Uterus (tissue), 3 donors: ENCODE measurements at regions not wholly inside any gene's neighbourhood (a gene's known extent, or its start where the extent isn't known, plus 50 kb on each side); places are given as distances from the start of the nearest gene placed in this dataset.

Experiments
- DNase-seq, 2 donors: peaks; one replicate each; pipeline ENCODE4 v3.0.0-alpha.2; 2019 to 2020
- H3K27ac ChIP-seq, 2 donors: fragments of 200-600 bp; sonication (generic); 1 replicate in 1 of 2; 2 replicates in 1 of 2; pipeline ENCODE4 v1.5.1; 2016 to 2018
- H3K27me3 ChIP-seq, 2 donors: fragments of 200-600 bp; sonication (generic); one replicate each; pipeline ENCODE4 v1.5.1; 2018 to 2019; ENCODE audit warnings: control low read depth in 1 of 2
- H3K36me3 ChIP-seq, 2 donors: fragments of 200-600 bp; sonication (generic); one replicate each; pipeline ENCODE4 v1.5.1; 2019; ENCODE audit warnings: control low read depth in 1 of 2
- H3K4me1 ChIP-seq, 2 donors: fragments of 200-600 bp; sonication (generic); one replicate each; pipeline ENCODE4 v1.5.1; 2018 to 2019; ENCODE audit warnings: control low read depth in 1 of 2
- H3K4me3 ChIP-seq, 2 donors: fragments of 200-600 bp; sonication (generic); 1 replicate in 1 of 2; 2 replicates in 1 of 2; pipeline ENCODE4 v1.5.1; 2018 to 2019; ENCODE audit warnings: mild to moderate bottlenecking in 1 of 2
- H3K9me3 ChIP-seq, 2 donors: fragments of 200-600 bp; sonication (generic); one replicate each; pipeline ENCODE4 v1.5.1; 2019; ENCODE audit warnings: control low read depth in 1 of 2
- CTCF ChIP-seq, 4 experiments: fragments of 200-600 bp in 2 of 4; fragments of 450-650 bp in 2 of 4; sonication (generic) in 2 of 4; IDR thresholded peaks; one replicate each; pipeline ENCODE4 v1.5.1; 2016 to 2019; ENCODE audit warnings: antibody characterized with exemption in 4 of 4, mild to moderate bottlenecking in 2 of 4, moderate library complexity in 1 of 4
- POLR2A ChIP-seq, 2 donors: fragments of 450-650 bp; IDR thresholded peaks; one replicate each; pipeline ENCODE4 v1.6.1; 2016; ENCODE audit warnings: antibody characterized with exemption in 2 of 2, mild to moderate bottlenecking in 1 of 2, moderate library complexity in 1 of 2
- intact Hi-C: fragments of 100-400 bp; cut with DNase I; formaldehyde crosslinking; loops from one replicate; pipeline ENCODE4 v1.15.1; 2023; ENCODE audit warnings: low total_unique reads
- donor health status: DM: yes; HTN: yes; CAD: no.

GRCh38 chr15:87661454-87662355, 594.8 kb downstream of the NTRK3 start:
- TF ChIP-seq CTCF (IDR thresholded peaks at IDR 0.05) (no peak), POLR2A (IDR thresholded peaks at IDR 0.05) (no peak)
- H3K4me3 ChIP-seq = no peak overlapping the region

GRCh38 chr15:87660251-87661129, 596.0 kb downstream of the NTRK3 start:
- Histone ChIP-seq H3K9me3 (no peaks in the 10 kb centered on the region), H3K27ac (no peak overlapping the region), H3K36me3 (no peaks in the 10 kb centered on the region), H3K4me3 (no peak overlapping the region), H3K27me3 (no peaks in the 10 kb centered on the region), H3K4me1 (no peaks in the 10 kb centered on the region)
- TF ChIP-seq CTCF (IDR thresholded peaks at IDR 0.05) (no peak), POLR2A (IDR thresholded peaks at IDR 0.05) (no peak)
- intact Hi-C loops = no loop called here
- no peak for DNase-seq

More at GRCh38 chr15:87661454-87662355, 594.8 kb downstream of the NTRK3 start:
- Histone ChIP-seq H3K27ac (no peak overlapping the region), H3K36me3 (no peaks in the 10 kb centered on the region), H3K4me1 (no peaks in the 10 kb centered on the region), H3K9me3 (no peaks in the 10 kb centered on the region), H3K27me3 (no peaks in the 10 kb centered on the region)
- intact Hi-C loops = no loop called here
- no peak for DNase-seq

- no peak for TF ChIP-seq CTCF (IDR thresholded peaks at IDR 0.05)
- TF ChIP-seq POLR2A (IDR thresholded peaks at IDR 0.05) = no peak
- no peaks in the 10 kb centered on the region for H3K4me1 ChIP-seq
- no peaks in the 10 kb centered on the region for H3K9me3 ChIP-seq
- intact Hi-C loops = no loop called here
- H3K27ac ChIP-seq = no peak overlapping the region
- H3K4me3 ChIP-seq = no peak overlapping the region
- no peaks in the 10 kb centered on the region for H3K36me3 ChIP-seq
- no peak for DNase-seq
- H3K27me3 ChIP-seq = no peaks in the 10 kb centered on the region
Measured at GRCh38 chr15:87656372-87656771, 600.2 kb downstream of the NTRK3 start.

GRCh38 chr15:87653646-87654045, 602.9 kb downstream of the NTRK3 start:
- no peak for DNase-seq
- no peak overlapping the region for H3K4me3 ChIP-seq
- intact Hi-C loops = no loop called here
- H3K27ac ChIP-seq = no peak overlapping the region
- H3K4me1 ChIP-seq = no peaks in the 10 kb centered on the region
- TF ChIP-seq POLR2A (IDR thresholded peaks at IDR 0.05) (no peak), CTCF (IDR thresholded peaks at IDR 0.05) (no peak)
- no peaks in the 10 kb centered on the region for H3K36me3 ChIP-seq
- H3K27me3 ChIP-seq = no peaks in the 10 kb centered on the region
- no peaks in the 10 kb centered on the region for H3K9me3 ChIP-seq

GRCh38 chr15:87649175-87649574, 607.4 kb downstream of the NTRK3 start:
- no peak for TF ChIP-seq POLR2A (IDR thresholded peaks at IDR 0.05)
- intact Hi-C loops = no loop called here
- H3K36me3 ChIP-seq = no peaks in the 10 kb centered on the region
- H3K9me3 ChIP-seq = no peaks in the 10 kb centered on the region
- H3K27ac ChIP-seq = no peak overlapping the region
- no peaks in the 10 kb centered on the region for H3K4me1 ChIP-seq
- no peaks in the 10 kb centered on the region for H3K27me3 ChIP-seq
- DNase-seq = no peak
- H3K4me3 ChIP-seq = no peak overlapping the region
